H1 (cell line): ENCODE measurements at regions not wholly inside any gene's neighbourhood (a gene's known extent, or its start where the extent isn't known, plus 50 kb on each side); places are given as distances from the start of the nearest gene placed in this dataset.

Source experiments
- ATF2 ChIP-seq: IDR thresholded peaks from 2 replicates; pipeline ENCODE4 v1.6.1; 2012; ENCODE audit warnings: low read length, inconsistent platforms
- CTCF ChIP-seq, 3 experiments: IDR thresholded peaks; 1 replicate in 2 of 3; 2 replicates in 1 of 3; pipeline versions ENCODE4 v1.5.1 to v1.6.1; 2011; ENCODE audit warnings: low read length in 3 of 3, mild to moderate bottlenecking in 3 of 3, inconsistent platforms in 2 of 3, low read depth in 1 of 3, moderate library complexity in 1 of 3; ENCODE audit not compliant: insufficient read depth in 1 of 3; ENCODE audit errors: control extremely low read depth in 1 of 3
- TEAD4 ChIP-seq: IDR thresholded peaks from 2 replicates; pipeline ENCODE4 v1.6.1; 2012; ENCODE audit warnings: low read depth, low read length, inconsistent platforms, mixed read lengths

GRCh38 chr5:105371169-105371568 lies 1808.6 kb upstream of the NUDT12 start:
- TF ChIP-seq CTCF (IDR thresholded peaks at IDR 0.05; ENCODE audit: control extremely low read depth in 1 of 3, insufficient read depth in 1 of 3, low read depth in 1 of 3, low read length in 3 of 3) (no peak), TEAD4 (no peak), ATF2 (no peak)
